ENCODE measurements at regions not wholly inside any gene's neighbourhood (a gene's known extent, or its start where the extent isn't known, plus 50 kb on each side); places are given as distances from the start of the nearest gene placed in this dataset.
"Not testable (repeated sequence)": the region's sequence is repeated elsewhere in the genome, so short reads cannot be mapped to it uniquely, and the experiment has no call there.

GRCh38 chr4:189617741-189618140 is 322.9 kb upstream of the FRG1 start:
- no CpG with 5 or more reads among the region's 5 CpGs for WGBS, 2 experiments (ENCODE audit: extremely low coverage in 2 of 2, insufficient read length in 1 of 2)
- CTCF ChIA-PET: not testable (repeated sequence)

GRCh38 chr4:189619441-189620250 is 321.0 kb upstream of the FRG1 start:
- CTCF ChIA-PET; in situ Hi-C loops (cut with MboI; ENCODE audit: low sequenced_read_pairs); H2BK5ac ChIP-seq (ENCODE audit: low read depth, low read length, poor library complexity, severe bottlenecking); H2AFZ ChIP-seq (replicated peaks; ENCODE audit: low read length, poor library complexity); H3K9ac ChIP-seq (ENCODE audit: low read depth, low read length); H2BK20ac ChIP-seq (ENCODE audit: low read depth, low read length); H3K23ac ChIP-seq (ENCODE audit: low read depth, low read length); H3K4ac ChIP-seq (ENCODE audit: low read depth, low read length); H4K8ac ChIP-seq (ENCODE audit: low read depth in 2 of 2, low read length in 2 of 2); H3K18ac ChIP-seq (ENCODE audit: low read depth, low read length); H3K27me3 ChIP-seq (ENCODE audit: control insufficient read depth, insufficient read depth, low read length); H3K9me3 ChIP-seq (ENCODE audit: control insufficient read depth, insufficient read depth, low read length); H3K4me2 ChIP-seq (ENCODE audit: low read depth, low read length); H2BK15ac ChIP-seq (ENCODE audit: low read depth, low read length); H3K4me3 ChIP-seq (ENCODE audit: insufficient read depth, low read depth, low read length); H3K36me3 ChIP-seq (ENCODE audit: control insufficient read depth, insufficient read depth, low read length); H3K14ac ChIP-seq (replicated peaks; ENCODE audit: low read depth, low read length); H2BK120ac ChIP-seq (ENCODE audit: low read depth, low read length); H3K56ac ChIP-seq (ENCODE audit: extremely low read depth, insufficient read depth, low read length); H2AK5ac ChIP-seq (ENCODE audit: low read depth, low read length); intact Hi-C loops (cut with micrococcal nuclease); dilution Hi-C loops (cut with HindIII; ENCODE audit: low sequenced_read_pairs, unreplicated experiment); H4K5ac ChIP-seq (ENCODE audit: low read depth, low read length); H3K27ac ChIP-seq (ENCODE audit: insufficient read depth, low read length); H3K79me1 ChIP-seq (ENCODE audit: low read depth in 1 of 2, low read length in 2 of 2); H3K4me1 ChIP-seq (ENCODE audit: control insufficient read depth, insufficient read depth, low read length); H4K91ac ChIP-seq (ENCODE audit: insufficient read depth, low read depth, low read length); H3K9me1 ChIP-seq (ENCODE audit: insufficient read depth, low read length); BruUV-seq (replicated peaks); ATAC-seq (ENCODE audit: low read depth); H2AK9ac ChIP-seq (replicated peaks; ENCODE audit: low read depth, low read length, poor library complexity); DNase-seq; POLR2A ChIA-PET (ENCODE audit: unreplicated experiment); H4K20me1 ChIP-seq (ENCODE audit: insufficient read depth, low read length): not testable (repeated sequence)
- no CpG with 5 or more reads among the region's 8 CpGs for WGBS, 2 experiments (ENCODE audit: extremely low coverage in 2 of 2, insufficient read length in 1 of 2)

More at GRCh38 chr4:189617741-189618140, 322.9 kb upstream of the FRG1 start:
- H2AK9ac ChIP-seq (replicated peaks; ENCODE audit: low read depth, low read length, poor library complexity); H3K36me3 ChIP-seq (ENCODE audit: control insufficient read depth, insufficient read depth, low read length); intact Hi-C loops (cut with micrococcal nuclease); H3K56ac ChIP-seq (ENCODE audit: extremely low read depth, insufficient read depth, low read length); ATAC-seq (ENCODE audit: low read depth); H3K79me1 ChIP-seq (ENCODE audit: low read depth in 1 of 2, low read length in 2 of 2); H2BK15ac ChIP-seq (ENCODE audit: low read depth, low read length); H3K14ac ChIP-seq (replicated peaks; ENCODE audit: low read depth, low read length); H3K18ac ChIP-seq (ENCODE audit: low read depth, low read length); H4K20me1 ChIP-seq (ENCODE audit: insufficient read depth, low read length); BruUV-seq (replicated peaks); H2BK120ac ChIP-seq (ENCODE audit: low read depth, low read length); H3K27ac ChIP-seq (ENCODE audit: insufficient read depth, low read length); dilution Hi-C loops (cut with HindIII; ENCODE audit: low sequenced_read_pairs, unreplicated experiment); H4K8ac ChIP-seq (ENCODE audit: low read depth in 2 of 2, low read length in 2 of 2); H2BK5ac ChIP-seq (ENCODE audit: low read depth, low read length, poor library complexity, severe bottlenecking); H4K5ac ChIP-seq (ENCODE audit: low read depth, low read length); DNase-seq; H3K23ac ChIP-seq (ENCODE audit: low read depth, low read length); H3K27me3 ChIP-seq (ENCODE audit: control insufficient read depth, insufficient read depth, low read length); H3K4me1 ChIP-seq (ENCODE audit: control insufficient read depth, insufficient read depth, low read length); H2AFZ ChIP-seq (replicated peaks; ENCODE audit: low read length, poor library complexity); POLR2A ChIA-PET (ENCODE audit: unreplicated experiment); H3K9me1 ChIP-seq (ENCODE audit: insufficient read depth, low read length); H3K4me2 ChIP-seq (ENCODE audit: low read depth, low read length); H3K9ac ChIP-seq (ENCODE audit: low read depth, low read length); H2AK5ac ChIP-seq (ENCODE audit: low read depth, low read length); H3K4ac ChIP-seq (ENCODE audit: low read depth, low read length); H3K4me3 ChIP-seq (ENCODE audit: insufficient read depth, low read depth, low read length); H2BK20ac ChIP-seq (ENCODE audit: low read depth, low read length); H4K91ac ChIP-seq (ENCODE audit: insufficient read depth, low read depth, low read length); in situ Hi-C loops (cut with MboI; ENCODE audit: low sequenced_read_pairs): not testable (repeated sequence)
- H3K9me3 ChIP-seq (ENCODE audit: control insufficient read depth, insufficient read depth, low read length): peaks cover 12% of the 10 kb centered on the region

Data from IMR-90 (cell line).